HL-60 (cell line): ENCODE measurements at regions not wholly inside any gene's neighbourhood (a gene's known extent, or its start where the extent isn't known, plus 50 kb on each side); places are given as distances from the start of the nearest gene placed in this dataset.

ENCODE experiments used
- CTCF ChIP-seq: IDR thresholded peaks from one replicate; pipeline ENCODE4 v1.5.1; 2011; ENCODE audit warnings: low read length, control low read depth, inconsistent platforms; ENCODE audit not compliant: insufficient read depth
- POLR2AphosphoS5 ChIP-seq: IDR thresholded peaks from 2 replicates; pipeline ENCODE4 v1.6.1; 2012; ENCODE audit warnings: low read depth

- TF ChIP-seq CTCF (no peak), POLR2AphosphoS5 (no peak)
Observed at GRCh38 chr3:177725165-177725564, 527.9 kb upstream of the TBL1XR1 start.
